ENCODE measurements at regions not wholly inside any gene's neighbourhood (a gene's known extent, or its start where the extent isn't known, plus 50 kb on each side); places are given as distances from the start of the nearest gene placed in this dataset.
"Not testable (repeated sequence)": the region's sequence is repeated elsewhere in the genome, so short reads cannot be mapped to it uniquely, and the experiment has no call there.

- TF ChIP-seq CTCF (IDR thresholded peaks at IDR 0.05; ENCODE audit: insufficient read depth, low read length): no peak
- H3K4me3 ChIP-seq (ENCODE audit: low read depth, low read length): no peak overlapping the region
- DNase-seq (ENCODE audit: low read depth): no peak
Measured at GRCh38 chr9:24242576-24242975, 303.1 kb downstream of the IZUMO3 start.

- DNase-seq (ENCODE audit: low read depth): peak; percentile 10
- no peak for TF ChIP-seq CTCF (IDR thresholded peaks at IDR 0.05; ENCODE audit: insufficient read depth, low read length)
- no peak overlapping the region for H3K4me3 ChIP-seq (ENCODE audit: low read depth, low read length)
Measured at GRCh38 chr9:24218656-24219055, 327.0 kb downstream of the IZUMO3 start.

- no peak overlapping the region for H3K4me3 ChIP-seq (ENCODE audit: low read depth, low read length)
- TF ChIP-seq CTCF (IDR thresholded peaks at IDR 0.05; ENCODE audit: insufficient read depth, low read length): no peak
- no peak for DNase-seq (ENCODE audit: low read depth)
Measured at GRCh38 chr9:24210641-24211040, 335.1 kb downstream of the IZUMO3 start.

- no peak overlapping the region for H3K4me3 ChIP-seq (ENCODE audit: low read depth, low read length)
- DNase-seq (ENCODE audit: low read depth): no peak
- no peak for TF ChIP-seq CTCF (IDR thresholded peaks at IDR 0.05; ENCODE audit: insufficient read depth, low read length)
Measured at GRCh38 chr9:24189986-24190385, 355.7 kb downstream of the IZUMO3 start.

GRCh38 chr9:24180572-24180971 is 354.5 kb upstream of the ELAVL2 start:
- DNase-seq (ENCODE audit: low read depth): not testable (repeated sequence)

GRCh38 chr9:24144796-24145195 is 318.8 kb upstream of the ELAVL2 start:
- no peak for DNase-seq (ENCODE audit: low read depth)
- no peak for TF ChIP-seq CTCF (IDR thresholded peaks at IDR 0.05; ENCODE audit: insufficient read depth, low read length)
- H3K4me3 ChIP-seq (ENCODE audit: low read depth, low read length): no peak overlapping the region

More at GRCh38 chr9:24180572-24180971, 354.5 kb upstream of the ELAVL2 start:
- not testable (repeated sequence) for H3K4me3 ChIP-seq (ENCODE audit: low read depth, low read length)

GRCh38 chr9:24135072-24135471 is 309.0 kb upstream of the ELAVL2 start:
- H3K4me3 ChIP-seq (ENCODE audit: low read depth, low read length); DNase-seq (ENCODE audit: low read depth): not testable (repeated sequence)

- no peak for DNase-seq (ENCODE audit: low read depth)
- no peak for TF ChIP-seq CTCF (IDR thresholded peaks at IDR 0.05; ENCODE audit: insufficient read depth, low read length)
- H3K4me3 ChIP-seq (ENCODE audit: low read depth, low read length): no peak overlapping the region
Measured at GRCh38 chr9:24132244-24132643, 306.2 kb upstream of the ELAVL2 start.
